ACHN (cell line): ENCODE measurements at regions not wholly inside any gene's neighbourhood (a gene's known extent, or its start where the extent isn't known, plus 50 kb on each side); places are given as distances from the start of the nearest gene placed in this dataset.
"Not testable (repeated sequence)": the region's sequence is repeated elsewhere in the genome, so short reads cannot be mapped to it uniquely, and the experiment has no call there.

ENCODE experiments used
- DNase-seq: peaks from one replicate; pipeline ENCODE4 v3.0.0-alpha.2; 2015
- in situ Hi-C: cut with HindIII; loops from 2 replicates; pipeline ENCODE4 v1.10.0; 2017; ENCODE audit warnings: low sequenced_read_pairs, low pct_ligation_motif_present, low pct_unique_long_range_greater_than_20kb

DNA sequence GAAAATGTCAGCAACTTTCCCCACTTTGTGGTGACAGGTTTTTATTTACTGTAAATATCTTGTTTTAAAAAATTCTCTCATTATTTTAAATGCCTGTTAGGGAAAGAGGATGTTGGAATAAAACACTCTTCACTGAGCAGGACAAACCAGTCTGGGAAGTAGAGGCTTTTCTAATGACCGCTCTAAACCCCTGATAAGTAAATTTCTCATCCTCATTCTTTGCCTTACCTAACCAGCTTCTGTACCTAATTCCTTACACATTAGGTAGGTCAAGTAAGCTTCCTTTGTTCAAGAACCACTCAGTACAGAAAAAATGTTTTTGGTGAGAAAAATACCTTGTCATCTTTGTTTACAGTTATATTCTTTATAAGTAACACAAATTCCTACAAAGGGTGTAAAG, 143.6 kb downstream of the GPR85 start:
- no peak for DNase-seq
- in situ Hi-C loops: no loop called here

DNA sequence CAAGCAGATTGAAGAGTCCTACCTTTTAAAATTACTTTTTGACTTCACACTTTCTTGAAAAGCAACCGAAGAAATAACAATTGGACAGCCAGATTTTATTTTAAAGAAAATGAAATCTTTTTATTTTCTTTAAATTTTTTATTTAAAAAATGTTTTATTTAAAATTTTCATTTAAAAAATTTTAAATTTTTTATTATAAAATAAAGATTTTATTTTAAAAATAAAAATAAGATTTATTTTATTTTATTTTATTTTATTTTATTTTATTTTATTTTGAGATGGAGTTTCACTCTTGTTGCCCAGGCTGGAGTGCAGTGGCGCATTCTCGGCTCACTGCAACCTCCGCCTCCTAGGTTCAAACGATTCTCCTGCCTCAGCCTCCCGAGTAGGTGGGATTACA, 144.5 kb downstream of the GPR85 start:
- DNase-seq, in situ Hi-C loops: not testable (repeated sequence)

- DNase-seq: no peak
- in situ Hi-C loops: no loop called here
Measured at GRCh38 chr7:112940314-112940732, 146.3 kb downstream of the GPR85 start.

GRCh38 chr7:112939574-112940313, 146.9 kb downstream of the GPR85 start:
- DNase-seq: peak; percentile 100
- in situ Hi-C loops: no loop called here

- in situ Hi-C loops: no loop called here
- DNase-seq: peak; percentile 63
Measured at GRCh38 chr7:112938863-112939573, 147.6 kb downstream of the GPR85 start.

DNA sequence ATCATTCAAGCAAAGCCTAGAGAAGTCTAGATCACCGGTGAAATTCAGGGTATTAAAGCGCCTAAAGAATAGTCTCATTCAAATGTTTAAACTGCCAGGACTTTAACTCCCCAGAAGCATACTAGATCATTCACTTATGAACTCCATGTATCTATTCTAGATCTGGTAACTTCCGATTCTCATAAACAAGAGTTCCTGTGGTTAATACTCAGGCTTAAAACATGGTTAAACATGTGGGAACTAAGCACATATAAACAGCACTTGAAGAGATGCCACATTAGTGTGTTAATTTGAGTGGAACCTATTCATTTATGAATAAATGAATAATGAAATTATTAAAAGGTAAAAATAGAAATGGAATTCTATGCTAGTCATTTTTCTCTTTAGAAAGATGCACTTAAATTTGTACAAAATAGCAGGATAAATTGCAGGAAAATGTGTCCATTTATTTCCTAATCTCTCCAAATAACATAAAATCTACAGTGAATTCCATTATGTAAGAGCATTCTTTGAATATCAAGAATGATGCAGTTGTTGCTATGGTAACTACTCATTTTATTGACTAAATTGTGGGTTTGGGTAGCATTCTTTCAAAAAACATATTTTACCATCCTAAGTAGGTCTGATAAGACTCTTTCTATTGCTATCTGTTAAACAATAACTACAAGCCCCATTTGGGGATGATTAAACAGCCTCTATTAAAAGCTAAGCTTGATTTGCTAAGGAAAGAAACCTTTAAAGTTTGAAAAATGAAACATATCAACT, 147.6 kb upstream of the TMEM168 start:
- in situ Hi-C loops: no loop called here
- no peak for DNase-seq

DNA sequence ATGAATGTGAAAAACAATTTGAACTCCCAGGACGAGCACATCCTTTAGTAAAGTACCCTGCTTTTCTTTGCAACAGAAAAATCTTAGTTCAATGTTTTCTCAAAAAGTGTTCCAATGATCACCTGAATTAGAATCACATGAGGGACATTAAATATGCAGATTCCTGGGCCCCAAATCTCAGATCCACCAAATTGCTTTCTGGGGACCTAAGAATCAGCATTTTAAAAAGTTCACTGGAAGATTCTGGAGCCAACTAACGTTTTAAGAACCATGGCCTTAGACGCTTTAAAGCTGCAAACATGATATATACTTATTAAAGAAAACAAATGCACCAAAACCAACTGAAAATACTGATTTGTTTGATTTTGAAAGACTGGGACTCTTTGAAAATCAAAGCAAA, 143.4 kb upstream of the TMEM168 start:
- DNase-seq: no peak
- in situ Hi-C loops: no loop called here

GRCh38 chr7:112930787-112931186, 140.6 kb upstream of the TMEM168 start:
- no peak for DNase-seq
- in situ Hi-C loops: no loop called here

GRCh38 chr7:112929421-112929820, 139.2 kb upstream of the TMEM168 start:
- in situ Hi-C loops: no loop called here
- no peak for DNase-seq

- no peak for DNase-seq
- in situ Hi-C loops: no loop called here
Measured at GRCh38 chr7:112926018-112926417, 135.8 kb upstream of the TMEM168 start.

DNA sequence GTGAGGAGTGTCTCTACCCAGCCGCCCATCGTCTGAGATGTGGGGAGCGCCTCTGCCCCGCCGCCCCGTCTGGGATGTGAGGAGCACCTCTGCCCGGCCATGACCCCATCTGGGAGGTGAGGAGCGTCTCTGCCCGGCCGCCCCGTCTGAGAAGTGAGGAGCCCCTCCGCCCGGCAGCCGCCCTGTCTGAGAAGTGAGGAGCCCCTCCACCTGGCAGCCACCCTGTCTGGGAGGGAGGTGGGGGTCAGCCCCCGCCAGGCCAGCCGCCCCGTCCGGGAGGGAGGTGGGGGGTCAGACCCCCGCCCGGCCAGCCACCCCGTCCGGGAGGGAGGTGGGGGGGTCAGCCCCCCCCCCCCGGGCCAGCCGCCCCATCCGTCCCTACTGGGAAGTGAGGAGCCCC, 132.4 kb upstream of the TMEM168 start:
- in situ Hi-C loops: not testable (repeated sequence)

DNA sequence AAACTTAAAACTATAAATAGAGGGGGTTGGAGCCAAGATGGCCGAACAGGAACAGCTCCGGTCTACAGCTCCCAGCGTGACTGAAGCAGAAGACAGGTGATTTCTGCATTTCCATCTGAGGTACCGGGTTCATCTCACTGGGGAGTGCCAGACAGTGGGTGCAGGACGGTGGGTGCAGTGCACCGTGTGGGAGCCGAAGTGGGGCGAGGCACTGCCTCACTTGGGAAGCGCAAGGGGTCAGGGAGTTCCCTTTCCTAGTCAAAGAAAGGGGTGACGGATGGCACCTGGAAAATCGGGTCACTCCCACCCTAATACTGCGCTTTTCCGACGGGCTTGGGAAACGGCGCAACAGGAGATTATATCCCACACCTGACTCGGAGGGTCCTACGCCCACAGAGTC, 126.2 kb upstream of the TMEM168 start:
- in situ Hi-C loops, DNase-seq: not testable (repeated sequence)

More for the DNA sequence above, 132.4 kb upstream of the TMEM168 start:
- not testable (repeated sequence) for DNase-seq

- in situ Hi-C loops: no loop called here
- DNase-seq: no peak
Measured at GRCh38 chr7:112908086-112908485, 117.9 kb upstream of the TMEM168 start.

DNA sequence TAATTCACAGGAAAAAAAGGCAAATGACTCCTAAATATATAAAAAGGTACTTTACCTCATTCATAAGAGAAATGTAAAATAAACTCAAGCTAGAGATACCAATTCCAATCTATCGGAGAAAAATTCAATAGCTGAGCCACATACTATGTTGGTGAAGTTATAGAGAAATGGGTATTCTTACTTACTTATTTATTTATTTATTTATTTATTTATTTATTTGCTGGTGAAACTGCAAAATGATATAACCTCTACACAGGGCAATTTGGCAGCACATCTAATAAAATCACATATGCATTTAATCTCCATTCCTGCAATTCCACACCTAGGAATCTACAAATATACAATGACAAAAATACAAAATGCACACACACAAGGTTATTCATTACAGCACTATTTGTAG, 117.5 kb upstream of the TMEM168 start:
- in situ Hi-C loops: no loop called here
- no peak for DNase-seq

- in situ Hi-C loops: no loop called here
- no peak for DNase-seq
Measured at GRCh38 chr7:112905950-112906349, 115.8 kb upstream of the TMEM168 start.

- in situ Hi-C loops: no loop called here
- no peak for DNase-seq
Measured at GRCh38 chr7:112905413-112905812, 115.2 kb upstream of the TMEM168 start.

- in situ Hi-C loops: no loop called here
- peak; percentile 79 for DNase-seq
Measured at GRCh38 chr7:112898432-112899290, 108.5 kb upstream of the TMEM168 start.

- in situ Hi-C loops: no loop called here
- no peak for DNase-seq
Measured at GRCh38 chr7:112897839-112898431, 107.7 kb upstream of the TMEM168 start.
